ENCODE measurements at regions not wholly inside any gene's neighbourhood (a gene's known extent, or its start where the extent isn't known, plus 50 kb on each side); places are given as distances from the start of the nearest gene placed in this dataset.
A peak's percentile ranks its signal among the peaks of the same experiment; 100 is the strongest.

- no peaks in the 10 kb centered on the region for H3K36me3 ChIP-seq (replicated peaks in 1 of 2)
- H3K9me3 ChIP-seq (replicated peaks in 1 of 3) = no peaks in the 10 kb centered on the region
- intact Hi-C loops (cut with DNase I) = no loop called here
- no peak overlapping the region for H3K4me3 ChIP-seq
- no peaks in the 10 kb centered on the region for H3K27me3 ChIP-seq
- H3K4me1 ChIP-seq (replicated peaks in 1 of 2) = no peaks in the 10 kb centered on the region
- TF ChIP-seq POLR2A (IDR thresholded peaks at IDR 0.05) = no peak
- TF ChIP-seq, protein P1, sequence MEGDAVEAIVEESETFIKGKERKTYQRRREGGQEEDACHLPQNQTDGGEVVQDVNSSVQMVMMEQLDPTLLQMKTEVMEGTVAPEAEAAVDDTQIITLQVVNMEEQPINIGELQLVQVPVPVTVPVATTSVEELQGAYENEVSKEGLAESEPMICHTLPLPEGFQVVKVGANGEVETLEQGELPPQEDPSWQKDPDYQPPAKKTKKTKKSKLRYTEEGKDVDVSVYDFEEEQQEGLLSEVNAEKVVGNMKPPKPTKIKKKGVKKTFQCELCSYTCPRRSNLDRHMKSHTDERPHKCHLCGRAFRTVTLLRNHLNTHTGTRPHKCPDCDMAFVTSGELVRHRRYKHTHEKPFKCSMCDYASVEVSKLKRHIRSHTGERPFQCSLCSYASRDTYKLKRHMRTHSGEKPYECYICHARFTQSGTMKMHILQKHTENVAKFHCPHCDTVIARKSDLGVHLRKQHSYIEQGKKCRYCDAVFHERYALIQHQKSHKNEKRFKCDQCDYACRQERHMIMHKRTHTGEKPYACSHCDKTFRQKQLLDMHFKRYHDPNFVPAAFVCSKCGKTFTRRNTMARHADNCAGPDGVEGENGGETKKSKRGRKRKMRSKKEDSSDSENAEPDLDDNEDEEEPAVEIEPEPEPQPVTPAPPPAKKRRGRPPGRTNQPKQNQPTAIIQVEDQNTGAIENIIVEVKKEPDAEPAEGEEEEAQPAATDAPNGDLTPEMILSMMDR (IDR thresholded peaks at IDR 0.05) = no peak
- 46 to 62% (median 48%) methylated on average over 1 of the region's 1 CpG for WGBS, 4 donors
- H3K27ac ChIP-seq = no peak overlapping the region
- no peak for DNase-seq
These were observed 127.4 kb upstream of the G2E3 start for GRCh38 chr14:30431552-30431951.

DNA sequence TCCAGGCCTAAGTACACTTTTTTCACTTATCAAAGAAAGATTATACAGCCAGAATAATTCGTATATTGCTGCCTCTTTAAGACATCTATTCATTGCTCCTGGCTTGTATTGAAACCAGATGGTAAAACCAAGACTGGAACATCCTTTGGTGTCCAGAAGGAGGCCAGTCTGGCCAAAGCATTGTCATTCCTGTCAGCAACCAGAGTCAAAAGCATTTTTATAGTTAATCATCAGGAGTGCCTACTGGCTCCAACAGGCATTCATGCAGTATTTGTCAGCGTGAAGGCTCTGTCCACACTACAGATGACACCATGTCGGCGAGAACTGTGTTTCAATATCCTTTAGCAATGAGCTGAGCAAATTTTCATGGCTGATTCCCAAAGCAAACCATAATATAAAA is 118.0 kb upstream of the G2E3 start:
- H3K9me3 ChIP-seq (replicated peaks in 1 of 3) = no peaks in the 10 kb centered on the region
- no peak overlapping the region for H3K27ac ChIP-seq
- no peak overlapping the region for H3K4me3 ChIP-seq
- no peaks in the 10 kb centered on the region for H3K4me1 ChIP-seq (replicated peaks in 1 of 2)
- WGBS, 4 donors = 77 to 88% (median 84%) methylated on average over 4 of the region's 4 CpGs
- no peaks in the 10 kb centered on the region for H3K36me3 ChIP-seq (replicated peaks in 1 of 2)
- no peaks in the 10 kb centered on the region for H3K27me3 ChIP-seq
- no peak for DNase-seq
- TF ChIP-seq POLR2A (IDR thresholded peaks at IDR 0.05) = no peak
- TF ChIP-seq, protein P1 (IDR thresholded peaks at IDR 0.05) = no peak
- intact Hi-C loops (cut with DNase I) = loop anchor here in 1 of 2 donors (5.0 kb wide), 1 partner anchor 64 kb away; no protein-coding TSS in a partner anchor

GRCh38 chr14:30443368-30444007 is 115.5 kb upstream of the G2E3 start:
- DNase-seq = peak in 2 of 7 donors; percentile 14 to 22
- no peaks in the 10 kb centered on the region for H3K36me3 ChIP-seq (replicated peaks in 1 of 2)
- 41 to 48% (median 44%) methylated on average over 7 of the region's 7 CpGs for WGBS, 4 donors
- H3K4me3 ChIP-seq = no peak overlapping the region
- H3K4me1 ChIP-seq (replicated peaks in 1 of 2) = no peaks in the 10 kb centered on the region
- no peak for TF ChIP-seq POLR2A (IDR thresholded peaks at IDR 0.05)
- TF ChIP-seq, protein P1 (IDR thresholded peaks at IDR 0.05) = peak; percentile 30 to 65 (median 58)
- intact Hi-C loops (cut with DNase I) = loop anchor here in 1 of 2 donors (5.0 kb wide), 1 partner anchor 66 kb away; no protein-coding TSS in a partner anchor
- no peaks in the 10 kb centered on the region for H3K27me3 ChIP-seq
- H3K9me3 ChIP-seq (replicated peaks in 1 of 3) = no peaks in the 10 kb centered on the region
- H3K27ac ChIP-seq = no peak overlapping the region

GRCh38 chr14:30444451-30444850 is 114.5 kb upstream of the G2E3 start:
- intact Hi-C loops (cut with DNase I) = loop anchor here in 1 of 2 donors (5.0 kb wide), 1 partner anchor 67 kb away; no protein-coding TSS in a partner anchor
- DNase-seq = no peak
- Histone ChIP-seq H3K36me3 (replicated peaks in 1 of 2) (no peaks in the 10 kb centered on the region), H3K9me3 (replicated peaks in 1 of 3) (no peaks in the 10 kb centered on the region), H3K27ac (no peak overlapping the region), H3K27me3 (no peaks in the 10 kb centered on the region), H3K4me1 (replicated peaks in 1 of 2) (no peaks in the 10 kb centered on the region), H3K4me3 (no peak overlapping the region)
- WGBS, 4 donors = 47 to 76% (median 67%) methylated on average over 1 of the region's 1 CpG
- TF ChIP-seq, protein P1 (IDR thresholded peaks at IDR 0.05) = no peak
- TF ChIP-seq POLR2A (IDR thresholded peaks at IDR 0.05) = no peak
